IMR-90 (cell line): ENCODE measurements at regions not wholly inside any gene's neighbourhood (a gene's known extent, or its start where the extent isn't known, plus 50 kb on each side); places are given as distances from the start of the nearest gene placed in this dataset.

Experiments
- ATAC-seq: fragments of 200-7000 bp; cut with Tn5 transposase; 2 replicates; pipeline ENCODE4 v1.9.1; 2020; ENCODE audit warnings: low read depth, mild to moderate bottlenecking, moderate library complexity
- BruUV-seq: library from RNA; stranded (reverse); fragments of 400-500 nt; replicated peaks from 2 replicates; lab custom pipeline; 2021; lab: Mats Ljungman, UMichigan
- CTCF ChIA-PET: fragments of 300-600 bp; formaldehyde crosslinking; extraction: SDS; loops from one replicate; lab custom pipeline; 2021; ENCODE audit warnings: antibody characterized with exemption; lab: Yijun Ruan, JAX
- POLR2A ChIA-PET: fragments of 300-600 bp; sonication (Branson Sonifier 250); formaldehyde crosslinking; loops from one replicate; lab custom pipeline; 2022; ENCODE audit warnings: antibody characterized with exemption; ENCODE audit not compliant: unreplicated experiment; lab: Charles Lee
- DNase-seq: peaks from one replicate; pipeline ENCODE4 v3.0.0; 2013
- H2AFZ ChIP-seq: replicated peaks from 2 replicates; pipeline ENCODE3; 2013; ENCODE audit warnings: low read length, mild to moderate bottlenecking; ENCODE audit not compliant: poor library complexity
- H2AK5ac ChIP-seq: 2 replicates; pipeline ENCODE4 v1.6.1; 2013; ENCODE audit warnings: low read depth, low read length, inconsistent platforms
- H2AK9ac ChIP-seq: replicated peaks from 2 replicates; pipeline ENCODE3; 2013; ENCODE audit warnings: mild to moderate bottlenecking, low read depth, low read length, moderate library complexity; ENCODE audit not compliant: poor library complexity
- H2BK120ac ChIP-seq: 2 replicates; pipeline ENCODE4 v1.6.1; 2013; ENCODE audit warnings: low read depth, low read length, inconsistent platforms
- H2BK15ac ChIP-seq: 3 replicates; pipeline ENCODE4 v1.6.1; 2013; ENCODE audit warnings: low read depth, low read length, inconsistent platforms
- H2BK20ac ChIP-seq: 2 replicates; pipeline ENCODE4 v1.6.1; 2013; ENCODE audit warnings: low read depth, mild to moderate bottlenecking, inconsistent platforms, low read length, moderate library complexity
- H2BK5ac ChIP-seq: 2 replicates; pipeline ENCODE4 v1.6.1; 2013; ENCODE audit warnings: mild to moderate bottlenecking, low read depth, low read length, inconsistent platforms; ENCODE audit not compliant: poor library complexity, severe bottlenecking
- H3K14ac ChIP-seq: replicated peaks from 2 replicates; pipeline ENCODE4 v1.6.1; 2013; ENCODE audit warnings: low read depth, low read length, inconsistent platforms
- H3K18ac ChIP-seq: 2 replicates; pipeline ENCODE4 v1.6.1; 2013; ENCODE audit warnings: low read depth, low read length, control low read depth
- H3K23ac ChIP-seq: 2 replicates; pipeline ENCODE4 v1.6.1; 2013; ENCODE audit warnings: low read depth, low read length, inconsistent platforms
- H3K27ac ChIP-seq: 2 replicates; pipeline ENCODE4 v1.5.1; 2013; ENCODE audit warnings: mild to moderate bottlenecking, control low read depth, low read length; ENCODE audit not compliant: insufficient read depth
- H3K27me3 ChIP-seq: 2 replicates; pipeline ENCODE4 v1.6.1; 2013; ENCODE audit warnings: low read length; ENCODE audit not compliant: control insufficient read depth, insufficient read depth
- H3K36me3 ChIP-seq: 2 replicates; pipeline ENCODE4 v1.6.1; 2013; ENCODE audit warnings: low read length, mixed read lengths; ENCODE audit not compliant: control insufficient read depth, insufficient read depth
- H3K4ac ChIP-seq: 2 replicates; pipeline ENCODE4 v1.6.1; 2013; ENCODE audit warnings: low read depth, low read length, inconsistent platforms
- H3K4me1 ChIP-seq: 2 replicates; pipeline ENCODE4 v1.6.1; 2013; ENCODE audit warnings: low read length, mixed read lengths; ENCODE audit not compliant: control insufficient read depth, insufficient read depth
- H3K4me2 ChIP-seq: 2 replicates; pipeline ENCODE4 v1.6.1; 2013; ENCODE audit warnings: low read depth, mild to moderate bottlenecking, control low read depth, low read length, moderate library complexity
- H3K4me3 ChIP-seq: 2 replicates; pipeline ENCODE4 v1.5.1; 2013; ENCODE audit warnings: low read depth, mild to moderate bottlenecking, control low read depth, low read length, moderate library complexity; ENCODE audit not compliant: insufficient read depth
- H3K56ac ChIP-seq: 2 replicates; pipeline ENCODE4 v1.6.1; 2013; ENCODE audit warnings: low read length, inconsistent platforms; ENCODE audit not compliant: insufficient read depth; ENCODE audit errors: extremely low read depth
- H3K79me1 ChIP-seq, 2 experiments: 2 replicates each; pipeline ENCODE4 v1.6.1; 2013; ENCODE audit warnings: low read length in 2 of 2, inconsistent platforms in 1 of 2, low read depth in 1 of 2
- H3K9ac ChIP-seq: 2 replicates; pipeline ENCODE4 v1.6.1; 2013; ENCODE audit warnings: low read depth, low read length, control low read depth
- H3K9me1 ChIP-seq: 2 replicates; pipeline ENCODE4 v1.6.1; 2013; ENCODE audit warnings: low read length, inconsistent platforms; ENCODE audit not compliant: insufficient read depth
- H3K9me3 ChIP-seq: 2 replicates; pipeline ENCODE4 v1.6.1; 2013; ENCODE audit warnings: low read length; ENCODE audit not compliant: control insufficient read depth, insufficient read depth
- H4K20me1 ChIP-seq: 2 replicates; pipeline ENCODE4 v1.6.1; 2013; ENCODE audit warnings: low read length, inconsistent platforms; ENCODE audit not compliant: insufficient read depth
- H4K5ac ChIP-seq: 2 replicates; pipeline ENCODE4 v1.6.1; 2013; ENCODE audit warnings: mild to moderate bottlenecking, low read depth, low read length, control low read depth
- H4K8ac ChIP-seq, 2 experiments: 2 replicates each; pipeline ENCODE4 v1.6.1; 2013; ENCODE audit warnings: low read depth in 2 of 2, low read length in 2 of 2, control low read depth in 1 of 2, inconsistent platforms in 1 of 2
- H4K91ac ChIP-seq: 2 replicates; pipeline ENCODE4 v1.6.1; 2013; ENCODE audit warnings: low read depth, low read length, inconsistent platforms; ENCODE audit not compliant: insufficient read depth
- BHLHE40 ChIP-seq: fragments of 150-350 bp; IDR thresholded peaks from 2 replicates; pipeline ENCODE4 v1.6.1; 2016; ENCODE audit warnings: mild to moderate bottlenecking, low read depth, low read length
- CHD1 ChIP-seq: IDR thresholded peaks from 2 replicates; pipeline ENCODE4 v1.6.1; 2012; ENCODE audit warnings: low read depth, low read length, improper control_type of control experiment
- CTCF ChIP-seq: conservative IDR thresholded peaks from 2 replicates; pipeline ENCODE4 v1.5.1; 2012; ENCODE audit warnings: mild to moderate bottlenecking, low read depth, low read length, improper control_type of control experiment
- ELK1 ChIP-seq: fragments of 150-350 bp; IDR thresholded peaks from 2 replicates; pipeline ENCODE4 v1.6.1; 2016; ENCODE audit warnings: low read depth, mild to moderate bottlenecking, low read length, moderate library complexity, borderline replicate concordance
- FOS ChIP-seq: fragments of 150-350 bp; IDR thresholded peaks from 2 replicates; pipeline ENCODE4 v1.6.1; 2016; ENCODE audit warnings: low read depth, low read length
- WGBS, 2 experiments: methylation state at CpG; one replicate each; pipeline versions ENCODE4 v1.1.5 to v1.1.7; 2013; ENCODE audit warnings: missing lambda C conversion rate in 2 of 2; ENCODE audit not compliant: insufficient read length in 1 of 2; ENCODE audit errors: extremely low coverage in 2 of 2; 5-methylcytosine and 5-hydroxymethylcytosine counted together
- dilution Hi-C: fragments of 300-500 bp; cut with HindIII; formaldehyde crosslinking; loops from one replicate; pipeline ENCODE4 v1.14.3; 2018; ENCODE audit warnings: low sequenced_read_pairs; ENCODE audit not compliant: unreplicated experiment
- in situ Hi-C: fragments of 300-500 bp; cut with MboI; formaldehyde crosslinking; loops from 3 replicates; pipeline ENCODE4 v1.14.3; 2019; ENCODE audit warnings: low sequenced_read_pairs, inconsistent platforms, mixed read lengths
- intact Hi-C: fragments of 100-400 bp; cut with micrococcal nuclease; formaldehyde crosslinking; loops from 2 replicates; pipeline ENCODE4 v1.10.0; 2022

GRCh38 chr1:38584448-38585355, 274.9 kb downstream of the RRAGC start:
- TF ChIP-seq CHD1 (no peak), ELK1 (no peak), CTCF (no peak), BHLHE40 (no peak), FOS (no peak)
- H3K79me1 ChIP-seq = no peaks in the 10 kb centered on the region
- WGBS, 2 experiments = 54% methylated on average over 5 of the region's 11 CpGs; no CpG with 5 or more reads in 1 of the 2 experiments
- ATAC-seq (no peak), DNase-seq (no peak)
- H2BK5ac ChIP-seq = no peak overlapping the region
- H2BK120ac ChIP-seq = no peak overlapping the region
- no peak overlapping the region for H3K27ac ChIP-seq
- no peaks in the 10 kb centered on the region for H3K36me3 ChIP-seq
- H3K56ac ChIP-seq = no peak overlapping the region
- H3K23ac ChIP-seq = no peak overlapping the region
- ChIA-PET POLR2A (no interaction called here), CTCF (no interaction called here)
- no peak overlapping the region for H4K8ac ChIP-seq
- no peak overlapping the region for H3K18ac ChIP-seq
- H3K4me1 ChIP-seq = no peaks in the 10 kb centered on the region
- H2BK15ac ChIP-seq = no peak overlapping the region
- no peak overlapping the region for H3K9ac ChIP-seq
- no peaks in the 10 kb centered on the region for H3K9me3 ChIP-seq
- no peak overlapping the region for H2AK5ac ChIP-seq
- H3K9me1 ChIP-seq = no peaks in the 10 kb centered on the region
- H3K4me2 ChIP-seq = no peak overlapping the region
- no peak overlapping the region for H4K5ac ChIP-seq
- H3K4me3 ChIP-seq = no peak overlapping the region
- no peak overlapping the region for H2AFZ ChIP-seq
- H2BK20ac ChIP-seq = no peak overlapping the region
- no peaks in the 10 kb centered on the region for H4K20me1 ChIP-seq
- dilution Hi-C loops (no loop called here), intact Hi-C loops (no loop called here), in situ Hi-C loops (no loop called here)
- H4K91ac ChIP-seq = no peak overlapping the region
- H3K4ac ChIP-seq = no peak overlapping the region
- no peaks in the 10 kb centered on the region; the same call in 1 of the 2 replicates for H3K27me3 ChIP-seq
- no peak overlapping the region for H3K14ac ChIP-seq
- H2AK9ac ChIP-seq = peak overlapping the region; percentile 81
- no TSS peak for BruUV-seq
